ENCODE measurements at regions not wholly inside any gene's neighbourhood (a gene's known extent, or its start where the extent isn't known, plus 50 kb on each side); places are given as distances from the start of the nearest gene placed in this dataset.
"Not testable (repeated sequence)": the region's sequence is repeated elsewhere in the genome, so short reads cannot be mapped to it uniquely, and the experiment has no call there.

GRCh38 chr7:142488842-142489241 is 231.0 kb upstream of the PRSS58 start:
- no peak overlapping the region for H3K4me3 ChIP-seq (ENCODE audit: control insufficient read depth, low read depth, low read length)
- no peak for TF ChIP-seq CTCF (IDR thresholded peaks at IDR 0.05; ENCODE audit: control insufficient read depth, insufficient read depth, low read depth, low read length, missing control alignments)
- no peak for DNase-seq (ENCODE audit: low read depth)

GRCh38 chr7:142488036-142488633 is 230.3 kb upstream of the PRSS58 start:
- no peak for DNase-seq (ENCODE audit: low read depth)
- no peak for TF ChIP-seq CTCF (IDR thresholded peaks at IDR 0.05; ENCODE audit: control insufficient read depth, insufficient read depth, low read depth, low read length, missing control alignments)
- H3K4me3 ChIP-seq (ENCODE audit: control insufficient read depth, low read depth, low read length) = no peak overlapping the region

- H3K4me3 ChIP-seq (ENCODE audit: control insufficient read depth, low read depth, low read length); DNase-seq (ENCODE audit: low read depth): not testable (repeated sequence)
These were observed 229.7 kb upstream of the PRSS58 start for GRCh38 chr7:142487565-142487964.

- H3K4me3 ChIP-seq (ENCODE audit: control insufficient read depth, low read depth, low read length) = no peak overlapping the region
- no peak for TF ChIP-seq CTCF (IDR thresholded peaks at IDR 0.05; ENCODE audit: control insufficient read depth, insufficient read depth, low read depth, low read length, missing control alignments)
- no peak for DNase-seq (ENCODE audit: low read depth)
These were observed 229.3 kb upstream of the PRSS58 start for GRCh38 chr7:142487124-142487523.

- peak; percentile 62 for TF ChIP-seq CTCF (IDR thresholded peaks at IDR 0.05; ENCODE audit: control insufficient read depth, insufficient read depth, low read depth, low read length, missing control alignments)
- no peak for DNase-seq (ENCODE audit: low read depth)
- no peak overlapping the region for H3K4me3 ChIP-seq (ENCODE audit: control insufficient read depth, low read depth, low read length)
These were observed 227.9 kb upstream of the PRSS58 start for GRCh38 chr7:142485617-142486226.

GRCh38 chr7:142483659-142484317 is 225.9 kb upstream of the PRSS58 start:
- no peak overlapping the region for H3K4me3 ChIP-seq (ENCODE audit: control insufficient read depth, low read depth, low read length)
- DNase-seq (ENCODE audit: low read depth) = no peak
- no peak for TF ChIP-seq CTCF (IDR thresholded peaks at IDR 0.05; ENCODE audit: control insufficient read depth, insufficient read depth, low read depth, low read length, missing control alignments)
